NCI-H2196 treated with DMSO at 0.1 percent for 48 hours (cell line): ENCODE measurements at regions not wholly inside any gene's neighbourhood (a gene's known extent, or its start where the extent isn't known, plus 50 kb on each side); places are given as distances from the start of the nearest gene placed in this dataset.

Experiments used
- DNase-seq: peaks from one replicate; lab custom pipeline; 2025; ENCODE audit not compliant: unreplicated experiment; lab: John Stamatoyannopoulos, UW

DNA sequence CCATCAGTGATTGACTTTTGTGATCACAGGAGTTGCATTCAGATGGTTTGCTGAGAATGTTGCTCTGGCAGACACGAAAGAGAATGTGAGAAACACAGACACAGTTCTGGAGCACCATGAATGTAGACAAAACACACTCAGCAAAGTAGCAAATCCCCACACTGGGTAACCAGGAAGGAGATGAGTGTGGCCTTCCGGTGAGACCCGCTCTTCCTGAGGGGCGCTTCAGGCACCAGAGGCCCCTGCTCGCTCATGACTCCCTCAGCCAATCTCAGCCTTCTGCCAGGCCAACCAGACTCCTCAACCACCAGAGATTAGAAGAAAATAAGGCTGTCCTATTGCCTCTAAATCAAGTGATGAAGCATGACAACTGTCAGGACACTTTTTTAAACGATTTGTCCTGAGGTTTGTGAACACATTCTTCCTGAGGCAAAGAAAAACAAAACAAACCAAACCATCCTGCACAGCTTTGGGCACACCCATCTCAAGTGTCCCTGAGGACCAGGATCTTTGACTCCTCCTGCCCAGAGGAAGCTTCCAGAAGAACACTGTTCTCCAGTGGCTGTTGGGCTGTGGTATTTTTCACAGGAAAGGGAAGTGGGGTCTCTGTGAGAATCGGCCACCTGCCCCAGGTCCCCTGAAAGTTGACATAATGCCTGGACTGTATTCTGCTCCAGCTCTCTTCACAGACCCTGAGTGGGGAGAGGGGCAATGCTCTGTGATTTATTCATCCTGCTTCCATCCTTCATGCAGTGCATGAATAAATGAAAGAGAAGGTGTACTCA, 152.8 kb downstream of the BCL11A start:
- no peak for DNase-seq

GRCh38 chr2:60394463-60394862, 159.0 kb downstream of the BCL11A start:
- DNase-seq = no peak

DNA sequence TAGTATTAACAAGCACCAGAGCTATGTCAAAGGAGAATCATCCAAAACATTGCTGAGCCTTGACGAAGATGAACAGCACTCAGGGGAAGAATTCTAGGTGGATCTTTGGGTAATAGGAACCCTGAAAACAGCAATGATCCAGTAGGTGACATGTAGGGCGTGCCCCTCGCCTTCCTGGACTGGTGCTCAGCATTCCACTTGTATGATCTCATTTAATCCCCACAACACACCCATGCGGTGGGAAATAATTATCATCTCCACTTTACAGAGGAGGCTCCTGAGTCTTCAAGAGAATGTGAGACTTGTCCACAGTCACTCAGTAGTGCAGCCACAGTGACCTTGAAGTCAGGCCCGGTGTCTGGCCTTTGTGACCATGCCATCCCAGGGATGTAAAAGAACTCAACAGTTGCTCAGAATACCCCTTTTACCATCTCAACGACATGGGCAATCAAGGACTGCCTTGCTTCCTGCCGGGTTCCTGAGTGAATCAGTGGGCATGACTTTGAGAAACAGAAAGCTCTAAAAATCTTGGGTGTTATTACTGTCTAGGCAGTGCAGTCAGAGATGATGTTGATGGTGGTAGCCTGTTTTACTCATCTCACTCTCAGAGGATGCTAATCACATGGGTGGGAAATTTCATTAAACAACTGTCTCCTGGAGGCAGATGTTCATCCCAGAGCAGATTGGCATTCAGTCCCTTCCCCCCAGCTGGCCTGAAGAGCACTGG, 161.6 kb downstream of the BCL11A start:
- no peak for DNase-seq

- DNase-seq = no peak
Measured at GRCh38 chr2:60391230-60391629, 162.2 kb downstream of the BCL11A start.

GRCh38 chr2:60386436-60386835, 167.0 kb downstream of the BCL11A start:
- DNase-seq = no peak

DNA sequence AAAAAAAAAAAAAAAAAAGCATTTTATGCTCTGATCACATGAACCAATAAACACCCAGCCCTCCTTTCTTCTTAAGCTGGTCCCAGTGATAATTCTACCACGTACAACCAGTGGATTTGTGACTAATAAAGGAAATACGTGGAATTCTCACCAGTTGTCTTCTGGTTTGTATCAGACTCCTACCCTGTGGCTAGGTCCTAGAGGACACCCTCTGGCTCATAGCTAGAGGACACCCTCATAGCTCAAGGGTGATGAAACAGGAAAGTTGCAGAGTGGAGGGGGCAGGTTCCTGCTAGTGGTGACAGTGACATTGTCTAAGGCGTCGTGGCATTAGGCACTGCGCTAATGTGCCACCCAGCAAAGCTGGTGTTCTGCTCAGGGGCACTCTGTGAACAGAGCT, 167.8 kb downstream of the BCL11A start:
- no peak for DNase-seq

DNA sequence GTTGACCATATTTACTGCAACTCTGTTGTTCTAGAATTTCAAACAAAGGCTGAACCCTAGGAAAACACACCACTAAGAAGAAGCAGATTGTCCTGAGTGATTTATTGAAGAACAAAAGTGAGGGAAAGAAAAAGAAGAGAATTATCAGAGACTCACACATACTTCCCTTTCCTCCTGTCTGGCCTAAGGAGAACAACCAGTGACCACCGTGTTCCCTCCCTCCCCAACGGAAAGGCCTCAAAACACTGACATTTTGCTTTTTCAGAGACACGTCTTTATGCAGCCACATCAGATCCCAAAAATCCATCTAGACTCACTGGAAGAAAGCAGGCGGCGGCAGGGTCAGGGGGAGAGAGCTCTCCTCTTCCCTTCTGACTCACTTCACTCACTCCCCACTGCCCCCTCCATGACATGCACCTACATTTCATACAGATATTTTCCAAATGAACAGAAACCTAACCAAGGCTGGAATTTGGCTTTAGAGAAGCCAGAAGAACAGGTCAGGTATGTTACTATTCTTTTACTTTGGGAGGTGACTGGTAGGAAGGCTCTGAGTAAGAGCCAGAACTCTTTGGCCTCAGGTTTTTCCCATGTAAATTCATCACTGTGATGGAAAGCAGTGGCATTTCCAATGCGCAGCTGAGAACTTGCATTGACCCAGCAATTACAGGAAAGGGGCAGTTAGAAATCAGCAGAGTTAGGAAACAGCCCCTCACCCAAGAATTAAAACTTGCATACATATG, 169.9 kb downstream of the BCL11A start:
- DNase-seq = no peak

- no peak for DNase-seq
Measured at GRCh38 chr2:60380411-60380810, 173.0 kb downstream of the BCL11A start.

- DNase-seq = no peak
Measured at GRCh38 chr2:60379684-60380083, 173.8 kb downstream of the BCL11A start.

DNA sequence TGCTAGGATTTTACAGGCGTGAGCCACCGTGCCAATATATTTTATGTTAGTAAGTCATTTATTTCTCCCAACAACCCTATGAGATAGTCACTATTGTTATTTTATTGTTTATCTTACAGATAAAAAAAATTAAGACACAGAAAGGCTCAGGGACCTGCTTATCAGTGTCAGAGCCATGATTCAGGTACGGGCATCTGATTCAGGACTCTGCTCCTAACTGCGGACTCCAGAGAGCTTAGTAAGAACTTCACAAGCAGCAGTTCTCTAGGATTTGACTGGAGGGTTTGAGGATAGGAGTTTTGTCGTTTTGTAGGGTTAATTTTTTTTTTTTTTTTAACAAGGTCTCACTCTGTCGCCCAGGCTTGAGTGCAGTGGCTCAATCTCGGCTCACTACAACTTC, 174.2 kb downstream of the BCL11A start:
- DNase-seq = no peak

DNA sequence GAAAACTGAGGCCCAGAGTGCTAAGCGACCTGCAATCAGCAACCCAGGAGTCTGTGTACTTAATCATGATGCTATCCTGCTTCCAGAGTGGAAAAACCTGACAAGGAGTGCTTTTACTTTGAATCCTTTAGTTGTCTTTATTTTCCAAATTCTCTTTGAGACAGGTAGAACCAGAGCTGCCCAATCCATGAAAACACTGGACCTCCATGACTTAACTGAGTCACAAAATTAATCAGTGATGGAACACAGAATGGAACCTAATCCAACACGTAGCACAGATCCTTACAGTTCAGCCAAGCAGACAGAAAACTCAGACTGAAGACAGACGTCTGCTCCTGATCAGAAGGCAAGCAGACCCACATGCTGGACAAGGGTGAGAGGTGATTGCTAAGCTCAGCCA, 175.6 kb downstream of the BCL11A start:
- DNase-seq = no peak

- no peak for DNase-seq
Measured at GRCh38 chr2:60376252-60376651, 177.2 kb downstream of the BCL11A start.

DNA sequence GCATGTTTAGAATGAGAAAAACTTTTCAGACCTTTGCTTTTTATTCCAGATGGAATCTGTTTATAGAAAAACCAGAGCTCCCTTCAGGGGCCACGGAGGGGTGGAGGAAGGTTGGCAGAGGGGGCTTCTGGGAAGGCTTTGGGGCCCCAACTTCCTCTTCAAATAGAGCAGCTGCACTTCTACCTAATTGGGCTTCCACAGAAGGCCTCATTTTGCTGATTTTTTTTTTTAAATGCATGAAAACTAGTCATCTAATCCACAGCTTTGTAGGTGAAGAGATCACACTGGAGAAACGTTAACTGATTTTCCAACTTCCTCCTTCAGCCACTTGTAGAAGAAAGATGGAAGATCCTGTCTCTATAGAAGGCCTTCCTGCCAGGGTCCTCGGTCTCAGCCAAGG, 181.8 kb downstream of the BCL11A start:
- no peak for DNase-seq

DNA sequence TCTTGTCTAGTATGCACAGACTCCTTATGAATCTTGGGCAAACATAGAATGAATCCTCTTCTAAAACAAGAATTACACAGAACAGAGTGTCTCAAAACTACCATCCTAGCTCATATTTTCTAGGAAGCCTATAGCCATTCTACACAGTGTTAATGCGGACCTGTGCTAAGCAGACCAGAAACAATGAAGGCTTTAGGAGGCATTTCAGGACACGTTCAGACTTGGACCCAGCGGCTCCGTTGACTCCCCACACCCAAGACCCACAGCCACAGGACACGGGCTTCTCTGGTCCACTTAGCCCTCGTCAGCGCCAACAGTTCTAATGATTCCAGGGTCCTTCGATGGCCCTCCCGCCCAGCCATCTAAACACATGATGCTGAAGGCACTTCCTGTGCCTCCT, 182.2 kb downstream of the BCL11A start:
- no peak for DNase-seq

DNA sequence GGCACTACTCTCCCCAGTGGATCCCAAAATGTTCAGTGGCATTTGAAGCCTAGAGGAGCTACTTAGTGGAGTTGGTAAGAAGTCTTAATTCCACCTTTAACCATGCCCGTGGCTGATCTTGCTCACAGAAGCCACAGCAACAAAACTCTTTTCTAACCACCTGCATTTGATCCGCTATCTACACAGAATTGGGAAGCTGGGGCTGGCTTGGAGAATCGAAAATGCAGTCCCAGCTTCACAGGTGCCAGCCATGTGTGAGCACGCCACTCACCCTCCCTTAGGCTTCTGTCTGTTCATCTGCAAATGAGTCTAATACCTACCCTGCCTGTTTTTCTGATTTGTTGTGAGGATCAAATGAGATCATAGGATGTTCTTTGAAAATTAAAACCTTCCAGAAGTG, 182.6 kb downstream of the BCL11A start:
- DNase-seq = no peak

DNA sequence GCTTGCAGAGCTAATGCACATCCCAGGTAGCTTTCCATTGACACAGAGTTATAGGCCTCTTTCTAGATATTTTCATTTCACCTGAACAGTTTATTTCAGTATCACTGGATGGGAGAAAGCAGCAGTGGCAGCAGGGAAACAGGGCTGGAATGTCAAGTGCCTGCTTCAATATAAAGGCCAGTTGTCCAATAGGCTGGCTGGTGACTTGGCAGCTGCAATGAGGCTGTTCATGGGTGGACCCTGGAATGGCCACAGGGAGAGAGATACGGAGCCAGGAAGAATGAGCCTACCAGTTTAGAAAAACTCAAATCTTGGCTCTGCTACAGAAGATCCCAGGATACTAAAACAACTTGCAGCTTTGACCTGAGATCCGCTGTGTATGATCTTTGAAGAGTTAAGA, 185.0 kb downstream of the BCL11A start:
- no peak for DNase-seq

- no peak for DNase-seq
Measured at GRCh38 chr2:60366135-60366712, 187.2 kb downstream of the BCL11A start.

DNA sequence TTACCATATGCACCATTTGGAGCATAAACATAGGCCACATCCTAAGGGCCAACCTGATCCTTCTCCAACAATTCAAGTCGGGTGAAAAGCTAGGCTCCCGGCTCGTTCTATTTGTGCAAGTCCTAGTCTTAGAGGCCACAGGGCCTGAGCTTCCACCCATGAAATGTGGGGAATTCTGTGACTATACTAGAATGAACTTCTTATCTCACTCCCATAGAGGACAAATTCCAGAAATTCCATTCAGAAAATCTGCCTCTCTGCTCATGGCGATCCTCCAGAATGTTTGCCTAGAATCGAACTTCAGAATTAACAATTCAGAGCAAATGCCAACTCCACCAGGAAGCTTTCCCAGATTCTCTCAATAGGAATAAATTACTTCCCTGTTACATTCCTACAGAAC, 187.9 kb downstream of the BCL11A start:
- no peak for DNase-seq

- no peak for DNase-seq
Measured at GRCh38 chr2:60364491-60364890, 189.0 kb downstream of the BCL11A start.

DNA sequence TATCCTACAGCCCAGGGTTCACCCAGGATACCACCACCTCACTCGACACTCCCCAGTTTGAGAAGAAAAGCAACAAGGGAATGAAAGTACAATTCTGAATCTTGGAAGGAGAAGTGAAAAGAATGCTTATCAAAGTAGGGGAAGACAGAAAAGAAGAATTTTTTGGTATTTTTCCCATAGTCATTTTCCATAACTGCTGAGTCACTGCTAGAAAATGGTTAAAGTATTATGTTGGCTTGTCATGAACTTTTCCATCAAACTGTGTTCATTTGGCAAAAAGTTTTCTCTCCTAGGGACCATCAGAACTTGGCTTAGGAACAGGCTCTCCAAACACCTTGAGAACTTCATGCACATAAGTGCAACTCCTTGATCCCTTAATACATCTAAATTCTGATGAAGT, 192.0 kb downstream of the BCL11A start:
- DNase-seq = no peak

GRCh38 chr2:60359569-60359968, 193.9 kb downstream of the BCL11A start:
- no peak for DNase-seq

DNA sequence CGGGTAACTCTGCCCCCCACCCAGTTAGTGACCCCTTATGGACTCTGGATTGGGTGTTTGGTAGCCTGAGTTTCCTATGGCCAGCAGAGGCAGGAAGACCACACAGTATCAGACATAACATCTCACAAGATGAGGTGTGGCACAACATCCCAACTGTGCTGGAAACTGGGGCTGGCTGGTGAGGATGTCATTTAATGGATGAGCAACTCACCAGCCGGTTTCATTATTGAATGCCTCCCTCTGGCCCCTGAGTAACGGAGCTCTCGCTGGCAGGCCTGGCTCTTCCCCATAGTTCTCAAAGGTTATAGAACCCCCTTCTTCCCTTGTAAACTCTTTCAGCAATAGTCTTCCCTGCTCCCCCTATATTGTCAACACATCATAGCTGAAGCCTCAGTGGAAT, 195.0 kb downstream of the BCL11A start:
- DNase-seq = no peak
